GM13977 (cell line): ENCODE measurements at regions not wholly inside any gene's neighbourhood (a gene's known extent, or its start where the extent isn't known, plus 50 kb on each side); places are given as distances from the start of the nearest gene placed in this dataset.

ENCODE experiments used
- DNase-seq: peaks from one replicate; pipeline ENCODE4 v3.0.0; 2012; ENCODE audit warnings: low spot score
- in situ Hi-C: fragments of 300-500 bp; cut with MboI; formaldehyde crosslinking; loops from one replicate; pipeline ENCODE4 v1.12.0; 2022; ENCODE audit warnings: low sequenced_read_pairs, low pct_unique_long_range_greater_than_20kb, mixed read lengths, inconsistent platforms; ENCODE audit not compliant: unreplicated experiment
- TF ChIP-seq, protein P1 (sequence below): IDR thresholded peaks from 2 replicates; pipeline ENCODE4 v1.5.1; 2012; ENCODE audit warnings: mild to moderate bottlenecking, control low read depth; ENCODE audit not compliant: insufficient read depth; ENCODE audit errors: extremely low read depth, missing control alignments

DNA sequence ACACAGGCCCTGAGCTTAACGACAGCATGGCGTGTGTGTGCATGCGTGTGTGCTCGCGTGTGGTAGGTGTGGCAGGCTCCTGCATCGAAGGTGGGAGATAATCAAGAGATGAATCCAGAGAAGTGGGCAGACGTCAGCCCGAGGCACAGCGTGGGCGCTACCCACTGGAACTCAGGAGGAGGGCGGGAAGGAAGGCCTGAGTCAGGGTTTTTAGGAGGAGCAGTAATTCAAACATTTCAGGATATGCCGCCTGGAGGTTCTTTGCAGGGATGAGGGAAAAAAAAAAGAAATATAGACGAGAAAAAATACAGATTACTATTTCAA lies 66.3 kb upstream of the STX18 start:
- TF ChIP-seq, protein P1, sequence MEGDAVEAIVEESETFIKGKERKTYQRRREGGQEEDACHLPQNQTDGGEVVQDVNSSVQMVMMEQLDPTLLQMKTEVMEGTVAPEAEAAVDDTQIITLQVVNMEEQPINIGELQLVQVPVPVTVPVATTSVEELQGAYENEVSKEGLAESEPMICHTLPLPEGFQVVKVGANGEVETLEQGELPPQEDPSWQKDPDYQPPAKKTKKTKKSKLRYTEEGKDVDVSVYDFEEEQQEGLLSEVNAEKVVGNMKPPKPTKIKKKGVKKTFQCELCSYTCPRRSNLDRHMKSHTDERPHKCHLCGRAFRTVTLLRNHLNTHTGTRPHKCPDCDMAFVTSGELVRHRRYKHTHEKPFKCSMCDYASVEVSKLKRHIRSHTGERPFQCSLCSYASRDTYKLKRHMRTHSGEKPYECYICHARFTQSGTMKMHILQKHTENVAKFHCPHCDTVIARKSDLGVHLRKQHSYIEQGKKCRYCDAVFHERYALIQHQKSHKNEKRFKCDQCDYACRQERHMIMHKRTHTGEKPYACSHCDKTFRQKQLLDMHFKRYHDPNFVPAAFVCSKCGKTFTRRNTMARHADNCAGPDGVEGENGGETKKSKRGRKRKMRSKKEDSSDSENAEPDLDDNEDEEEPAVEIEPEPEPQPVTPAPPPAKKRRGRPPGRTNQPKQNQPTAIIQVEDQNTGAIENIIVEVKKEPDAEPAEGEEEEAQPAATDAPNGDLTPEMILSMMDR: no peak
- DNase-seq: no peak
- in situ Hi-C loops: no loop called here

DNA sequence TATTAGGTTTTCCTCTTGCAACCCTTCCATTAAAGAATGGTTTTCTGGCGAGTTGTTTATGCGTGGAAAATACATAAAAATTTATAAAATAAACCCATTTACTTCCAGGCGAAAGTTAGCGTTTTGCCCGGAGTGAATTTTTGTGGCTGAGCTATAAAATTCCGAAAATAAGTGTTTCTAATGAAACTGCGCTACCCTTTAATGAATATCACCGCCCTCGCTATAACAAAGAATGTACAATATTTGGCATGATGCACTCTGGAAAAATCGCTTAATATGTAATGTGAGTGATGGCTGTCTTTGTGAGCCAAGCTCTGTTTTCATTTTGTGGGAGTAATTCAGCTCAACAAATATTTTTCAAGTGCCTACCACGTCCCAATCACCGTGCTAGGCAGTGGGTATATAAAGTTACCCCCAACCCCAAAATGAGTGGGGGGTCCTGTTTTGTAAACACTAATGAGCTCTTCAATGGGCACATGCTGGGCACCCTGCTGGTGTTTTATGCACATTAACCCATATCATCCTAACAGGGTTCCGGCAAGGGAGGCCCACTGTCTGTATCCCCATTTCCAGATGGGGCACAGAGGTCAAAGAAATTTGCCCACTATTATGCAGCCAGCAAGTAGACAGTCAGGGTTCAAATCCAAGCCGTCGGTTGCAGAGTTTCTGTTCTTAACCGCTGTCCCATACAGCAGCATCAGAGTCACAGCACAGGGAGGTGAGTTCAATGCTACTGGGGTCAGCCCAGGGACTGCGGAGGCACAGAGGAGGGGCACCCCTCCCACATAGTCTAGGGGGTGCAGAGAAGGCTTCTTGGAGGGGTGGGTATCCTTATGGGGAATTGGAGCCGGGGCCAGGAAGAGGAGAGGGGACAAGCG lies 65.7 kb upstream of the STX18 start:
- in situ Hi-C loops: no loop called here
- DNase-seq: no peak
- TF ChIP-seq, protein P1: no peak

DNA sequence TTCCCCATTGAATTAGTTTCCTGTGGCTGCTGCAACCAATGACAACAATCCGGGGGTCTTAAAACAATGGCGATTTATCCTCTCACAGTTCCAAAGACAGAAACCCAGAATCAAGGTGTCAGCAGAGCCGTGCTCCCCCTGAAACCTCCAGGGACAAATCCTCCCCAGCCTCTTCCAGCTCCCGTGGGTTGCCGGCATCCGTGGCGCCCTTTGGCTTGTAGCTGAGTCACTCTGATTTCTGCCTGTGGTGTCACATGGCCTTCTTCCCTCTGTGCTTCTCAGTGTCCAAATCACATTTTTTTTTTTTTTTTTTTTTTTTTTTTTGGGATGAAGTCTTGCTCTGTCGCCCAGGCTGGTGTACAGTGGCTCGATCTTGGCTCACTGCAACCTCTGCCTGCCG lies 64.5 kb upstream of the STX18 start:
- in situ Hi-C loops: no loop called here
- TF ChIP-seq, protein P1: no peak
- DNase-seq: no peak

DNA sequence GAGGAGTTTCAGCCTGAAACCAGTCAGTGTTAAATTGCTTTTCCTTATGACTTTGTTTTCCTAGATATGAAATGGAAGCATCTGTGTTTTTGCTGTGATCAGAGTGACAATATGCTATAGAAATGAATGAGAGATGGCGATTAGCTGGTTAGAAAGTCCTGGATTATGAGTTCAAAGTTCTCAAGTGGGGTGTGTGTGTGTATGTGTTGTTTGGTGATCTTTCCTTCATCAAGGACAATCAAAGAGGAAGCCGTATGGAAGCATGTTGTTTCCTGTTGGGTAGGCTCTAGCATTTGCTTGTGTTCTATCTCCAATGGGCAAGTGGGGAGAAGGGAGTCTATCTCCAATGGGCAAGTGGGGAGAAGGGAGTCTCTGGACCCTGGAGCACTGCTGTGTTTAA lies 64.0 kb upstream of the STX18 start:
- in situ Hi-C loops: no loop called here
- no peak for DNase-seq
- TF ChIP-seq, protein P1: no peak

DNA sequence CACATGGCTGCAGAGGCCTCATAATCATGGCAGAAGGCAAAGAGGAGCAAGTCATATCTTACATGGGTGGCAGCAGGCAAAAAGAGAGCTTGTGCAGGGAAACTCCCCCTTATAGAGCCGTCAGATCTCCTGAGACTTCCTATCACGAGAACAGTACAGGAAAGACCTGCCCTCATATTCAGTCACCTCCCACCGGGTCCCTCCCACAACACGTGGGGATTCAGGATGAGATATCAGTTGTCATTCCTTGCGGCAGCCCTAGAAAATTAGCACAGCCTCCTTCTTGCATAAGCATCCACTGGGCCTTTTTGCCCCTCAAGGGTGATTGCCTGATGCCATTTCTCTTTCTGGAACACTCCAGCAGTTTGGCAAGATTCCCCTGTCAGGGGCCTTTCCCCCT lies 61.7 kb upstream of the STX18 start:
- no peak for DNase-seq
- TF ChIP-seq, protein P1: no peak
- in situ Hi-C loops: no loop called here

DNA sequence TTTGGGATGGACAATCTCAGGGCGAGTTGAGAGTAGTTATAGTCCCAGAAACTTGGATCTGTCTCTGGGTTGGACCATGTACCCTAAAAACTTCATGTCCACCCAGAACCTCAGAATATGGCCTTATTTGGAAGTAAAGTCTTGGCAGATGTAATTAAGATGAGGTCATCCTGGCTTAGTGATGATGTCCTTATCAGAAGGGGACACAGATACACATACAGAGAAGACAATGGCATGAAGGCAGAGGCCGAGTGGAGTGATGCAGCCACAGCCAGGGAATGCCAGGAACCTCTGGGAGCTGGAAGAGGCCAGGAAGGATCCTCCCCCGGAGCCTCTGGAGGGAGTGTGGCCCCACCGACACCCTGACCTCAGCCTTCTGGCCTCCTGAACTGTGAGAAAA lies 61.2 kb upstream of the STX18 start:
- TF ChIP-seq, protein P1: no peak
- in situ Hi-C loops: no loop called here
- no peak for DNase-seq
